22Rv1 (cell line): ENCODE measurements at regions not wholly inside any gene's neighbourhood (a gene's known extent, or its start where the extent isn't known, plus 50 kb on each side); places are given as distances from the start of the nearest gene placed in this dataset.

Source experiments
- ZFX ChIP-seq: fragments of 450-650 bp; IDR thresholded peaks from 2 replicates; pipeline ENCODE4 v1.6.1; 2017; ENCODE audit warnings: antibody characterized with exemption, borderline replicate concordance
- TF ChIP-seq, protein P1 (sequence below): fragments of 450-650 bp; IDR thresholded peaks from 2 replicates; pipeline ENCODE4 v1.5.1; 2017; ENCODE audit warnings: mild to moderate bottlenecking

GRCh38 chr6:126112171-126112632 is 125.9 kb downstream of the TRMT11 start:
- TF ChIP-seq, protein P1, sequence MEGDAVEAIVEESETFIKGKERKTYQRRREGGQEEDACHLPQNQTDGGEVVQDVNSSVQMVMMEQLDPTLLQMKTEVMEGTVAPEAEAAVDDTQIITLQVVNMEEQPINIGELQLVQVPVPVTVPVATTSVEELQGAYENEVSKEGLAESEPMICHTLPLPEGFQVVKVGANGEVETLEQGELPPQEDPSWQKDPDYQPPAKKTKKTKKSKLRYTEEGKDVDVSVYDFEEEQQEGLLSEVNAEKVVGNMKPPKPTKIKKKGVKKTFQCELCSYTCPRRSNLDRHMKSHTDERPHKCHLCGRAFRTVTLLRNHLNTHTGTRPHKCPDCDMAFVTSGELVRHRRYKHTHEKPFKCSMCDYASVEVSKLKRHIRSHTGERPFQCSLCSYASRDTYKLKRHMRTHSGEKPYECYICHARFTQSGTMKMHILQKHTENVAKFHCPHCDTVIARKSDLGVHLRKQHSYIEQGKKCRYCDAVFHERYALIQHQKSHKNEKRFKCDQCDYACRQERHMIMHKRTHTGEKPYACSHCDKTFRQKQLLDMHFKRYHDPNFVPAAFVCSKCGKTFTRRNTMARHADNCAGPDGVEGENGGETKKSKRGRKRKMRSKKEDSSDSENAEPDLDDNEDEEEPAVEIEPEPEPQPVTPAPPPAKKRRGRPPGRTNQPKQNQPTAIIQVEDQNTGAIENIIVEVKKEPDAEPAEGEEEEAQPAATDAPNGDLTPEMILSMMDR = no peak
- no peak for TF ChIP-seq ZFX
